PC-9 (cell line): ENCODE measurements at regions not wholly inside any gene's neighbourhood (a gene's known extent, or its start where the extent isn't known, plus 50 kb on each side); places are given as distances from the start of the nearest gene placed in this dataset.

ENCODE experiments used
- CTCF ChIP-seq: fragments of 200-600 bp; sonication (generic); conservative IDR thresholded peaks from 2 replicates; pipeline ENCODE4 v1.6.1; 2017; ENCODE audit warnings: mixed run types, antibody characterized with exemption, mild to moderate bottlenecking, moderate library complexity
- EZH2 ChIP-seq: fragments of 200-600 bp; sonication (generic); IDR thresholded peaks from 2 replicates; pipeline ENCODE4 v1.8.0; 2017; ENCODE audit warnings: antibody characterized with exemption, low read depth

GRCh38 chr5:79890930-79891249 lies 100.2 kb downstream of the MTX3 start:
- TF ChIP-seq CTCF = no peak
- no peak for TF ChIP-seq EZH2
